Neural cell (in vitro differentiated cells): ENCODE measurements at regions not wholly inside any gene's neighbourhood (a gene's known extent, or its start where the extent isn't known, plus 50 kb on each side); places are given as distances from the start of the nearest gene placed in this dataset.
"Not testable (repeated sequence)": the region's sequence is repeated elsewhere in the genome, so short reads cannot be mapped to it uniquely, and the experiment has no call there.

Experiments
- H2AFZ ChIP-seq: fragments of 200-600, 300-800 bp; sonication (generic), shearing (Covaris generic); 2 replicates; pipeline ENCODE4 v1.6.0; 2014; ENCODE audit warnings: low read depth, mild to moderate bottlenecking, antibody characterized with exemption, low read length, moderate library complexity
- H3F3A ChIP-seq: fragments of 200-600 bp; shearing (Covaris generic); 2 replicates; pipeline ENCODE4 v1.6.1; 2016; ENCODE audit warnings: mild to moderate bottlenecking, moderate library complexity, mixed read lengths, antibody characterized with exemption, low read length; ENCODE audit not compliant: insufficient read depth, poor library complexity, severe bottlenecking
- H3K27ac ChIP-seq: fragments of 200-600, 300-800 bp; sonication (generic), shearing (Covaris generic); 2 replicates; pipeline ENCODE4 v1.5.1; 2014; ENCODE audit warnings: mild to moderate bottlenecking, low read length, moderate library complexity
- H3K27me3 ChIP-seq: fragments of 300-800, 200-600 bp; sonication (generic), shearing (Covaris generic); 2 replicates; pipeline ENCODE4 v1.6.0; 2014; ENCODE audit warnings: mild to moderate bottlenecking, low read depth, low read length, moderate library complexity; ENCODE audit not compliant: insufficient read depth
- H3K36me3 ChIP-seq: fragments of 300-800, 200-600 bp; sonication (generic), shearing (Covaris generic); 2 replicates; pipeline ENCODE4 v1.5.1; 2014; ENCODE audit warnings: mild to moderate bottlenecking, antibody characterized with exemption, low read length, moderate library complexity; ENCODE audit not compliant: insufficient read depth
- H3K4me2 ChIP-seq: fragments of 300-800, 200-600 bp; sonication (generic), shearing (Covaris generic); 2 replicates; pipeline ENCODE4 v1.6.0; 2014; ENCODE audit warnings: mild to moderate bottlenecking, low read length
- H3K4me3 ChIP-seq: fragments of 300-800, 200-600 bp; sonication (generic), shearing (Covaris generic); 2 replicates; pipeline ENCODE4 v1.5.1; 2014; ENCODE audit warnings: mild to moderate bottlenecking, low read length, moderate library complexity
- H3K79me2 ChIP-seq: fragments of 200-600 bp; shearing (Covaris generic); replicated peaks from 2 replicates; pipeline ENCODE4 v1.6.0; 2014; ENCODE audit warnings: mild to moderate bottlenecking, low read length, moderate library complexity; ENCODE audit not compliant: insufficient read depth
- H3K9ac ChIP-seq: fragments of 300-800, 200-600 bp; sonication (generic), shearing (Covaris generic); 2 replicates; pipeline ENCODE4 v1.6.1; 2016; ENCODE audit warnings: mild to moderate bottlenecking, low read length, mixed read lengths
- H3K9me2 ChIP-seq: fragments of 200-600 bp; shearing (Covaris generic); 2 replicates; pipeline ENCODE4 v1.6.1; 2016; ENCODE audit warnings: mild to moderate bottlenecking, low read length, mixed read lengths; ENCODE audit not compliant: insufficient read depth
- H3K9me3 ChIP-seq: fragments of 200-600, 300-800 bp; sonication (generic), shearing (Covaris generic); 2 replicates; pipeline ENCODE4 v1.6.1; 2016; ENCODE audit warnings: mild to moderate bottlenecking, mixed run types, low read length, moderate library complexity, mixed read lengths
- H4K20me1 ChIP-seq: fragments of 200-600 bp; shearing (Covaris generic); 2 replicates; pipeline ENCODE4 v1.6.1; 2016; ENCODE audit warnings: mild to moderate bottlenecking, mixed run types; ENCODE audit not compliant: insufficient read depth
- CTCF ChIP-seq: fragments of 450-650 bp; IDR thresholded peaks from 2 replicates; pipeline ENCODE4 v1.5.1; 2014; ENCODE audit warnings: antibody characterized with exemption, mild to moderate bottlenecking, moderate library complexity; ENCODE audit not compliant: poor library complexity, severe bottlenecking
- EP300 ChIP-seq: fragments of 450-650 bp; conservative IDR thresholded peaks from 2 replicates; pipeline ENCODE4 v1.6.1; 2014; ENCODE audit warnings: antibody characterized with exemption, mild to moderate bottlenecking, moderate library complexity; ENCODE audit not compliant: poor library complexity, severe bottlenecking
- EZH2 ChIP-seq: fragments of 200-600, 300-800 bp; shearing (Covaris generic), sonication (generic); IDR thresholded peaks from 2 replicates; pipeline ENCODE4 v1.6.1; 2014; ENCODE audit warnings: antibody characterized with exemption, low read length, borderline replicate concordance, mild to moderate bottlenecking; ENCODE audit not compliant: insufficient read depth, poor library complexity, severe bottlenecking
- MXI1 ChIP-seq: fragments of 450-650 bp; conservative IDR thresholded peaks from 2 replicates; pipeline ENCODE4 v1.6.1; 2014; ENCODE audit warnings: antibody characterized with exemption, mild to moderate bottlenecking; ENCODE audit not compliant: poor library complexity, severe bottlenecking
- POLR2AphosphoS5 ChIP-seq: IDR thresholded peaks from 2 replicates; pipeline ENCODE4 v1.6.1; 2012
- RAD21 ChIP-seq: fragments of 450-650 bp; conservative IDR thresholded peaks from 2 replicates; pipeline ENCODE4 v1.6.1; 2014; ENCODE audit warnings: antibody characterized with exemption, mild to moderate bottlenecking, moderate library complexity
- REST ChIP-seq: IDR thresholded peaks from 2 replicates; pipeline ENCODE4 v1.6.1; 2012; ENCODE audit warnings: borderline replicate concordance
- SMC3 ChIP-seq: fragments of 450-650 bp; conservative IDR thresholded peaks from 2 replicates; pipeline ENCODE4 v1.6.1; 2014; ENCODE audit warnings: antibody characterized with exemption, mild to moderate bottlenecking, moderate library complexity; ENCODE audit not compliant: poor library complexity
- TAF1 ChIP-seq: IDR thresholded peaks from 2 replicates; pipeline ENCODE4 v1.6.1; 2012; ENCODE audit warnings: low read depth

DNA sequence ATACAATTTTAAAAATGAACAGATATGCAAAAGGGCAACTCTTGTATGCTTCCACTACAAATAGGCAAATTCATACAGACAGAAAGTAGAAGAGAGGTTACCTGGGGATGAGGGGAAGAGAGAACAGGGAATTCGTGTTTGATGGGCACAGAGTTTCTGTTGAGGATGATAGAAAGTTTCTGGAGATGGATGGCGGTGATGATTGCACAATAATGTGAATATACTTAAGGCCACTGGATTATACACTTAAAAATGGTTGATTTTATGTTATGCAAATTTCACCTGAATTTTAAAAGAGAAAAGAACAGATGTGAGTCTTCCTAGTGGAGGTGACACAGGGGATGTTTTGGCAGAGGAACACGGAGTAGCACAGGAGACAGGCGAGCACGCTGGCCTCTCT lies 89.3 kb downstream of the TEX36 start:
- Histone ChIP-seq H3K9me3 (peaks cover 6% of the 10 kb centered on the region), H3K9me2 (no peaks in the 10 kb centered on the region), H4K20me1 (no peaks in the 10 kb centered on the region), H2AFZ (no peak overlapping the region), H3K79me2 (no peaks in the 10 kb centered on the region), H3K9ac (no peak overlapping the region), H3K36me3 (no peaks in the 10 kb centered on the region), H3K27me3 (no peaks in the 10 kb centered on the region), H3K4me2 (no peak overlapping the region), H3K4me3 (no peak overlapping the region), H3F3A (no peaks in the 10 kb centered on the region), H3K27ac (no peak overlapping the region)
- no peak for TF ChIP-seq SMC3

DNA sequence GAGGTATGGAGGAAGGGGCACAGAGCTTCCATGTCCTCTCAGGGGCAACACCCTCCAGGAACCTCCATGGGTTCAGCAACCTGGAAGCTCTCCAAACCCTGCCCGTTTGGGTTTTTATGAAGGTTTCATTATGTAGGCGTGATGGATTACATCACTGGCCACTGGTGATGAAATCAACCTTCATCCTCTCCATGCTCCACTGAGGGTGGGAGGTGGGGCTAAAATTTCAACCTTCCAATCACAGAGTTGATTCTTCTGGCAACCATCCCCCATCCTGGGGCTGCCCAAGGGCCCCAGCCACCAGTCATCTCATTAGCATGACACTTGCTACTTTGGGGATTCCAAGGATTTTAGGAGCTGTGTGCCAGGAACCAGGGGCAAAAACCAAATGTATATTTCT lies 90.1 kb downstream of the TEX36 start:
- H3K9me2 ChIP-seq: no peaks in the 10 kb centered on the region
- H3K36me3 ChIP-seq: no peaks in the 10 kb centered on the region
- no peaks in the 10 kb centered on the region for H3K27me3 ChIP-seq
- H3K27ac ChIP-seq: no peak overlapping the region
- peaks cover 6% of the 10 kb centered on the region for H3K9me3 ChIP-seq
- no peaks in the 10 kb centered on the region for H3K79me2 ChIP-seq
- no peaks in the 10 kb centered on the region for H3F3A ChIP-seq
- H2AFZ ChIP-seq: no peak overlapping the region
- H3K4me2 ChIP-seq: no peak overlapping the region
- no peak overlapping the region for H3K9ac ChIP-seq
- H3K4me3 ChIP-seq: no peak overlapping the region
- TF ChIP-seq TAF1: no peak
- TF ChIP-seq POLR2AphosphoS5: no peak
- TF ChIP-seq MXI1: no peak
- no peak for TF ChIP-seq SMC3
- no peak for TF ChIP-seq CTCF
- TF ChIP-seq EZH2: no peak
- no peak for TF ChIP-seq REST
- TF ChIP-seq EP300: no peak
- TF ChIP-seq RAD21: no peak
- no peaks in the 10 kb centered on the region for H4K20me1 ChIP-seq

DNA sequence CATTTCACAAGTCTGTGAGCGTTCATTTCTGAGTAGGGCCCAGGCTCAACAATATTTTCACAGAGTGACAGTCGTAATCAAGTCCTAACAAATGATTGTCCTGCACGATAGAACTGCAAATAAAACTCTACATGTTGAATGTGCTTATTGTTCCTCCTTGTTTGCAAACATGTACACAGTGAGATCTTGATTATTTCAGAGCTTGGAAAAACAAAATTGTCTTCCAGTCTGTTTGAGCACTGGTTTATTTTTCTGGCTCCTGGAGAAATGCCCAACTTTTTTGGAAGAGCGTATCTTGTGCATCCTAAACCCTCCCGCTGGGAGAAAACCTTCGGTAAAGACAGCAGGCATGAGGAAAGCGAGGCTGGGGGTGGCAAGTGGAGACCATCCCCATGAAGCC lies 91.1 kb downstream of the TEX36 start:
- H3K4me3 ChIP-seq: no peak overlapping the region
- no peak overlapping the region for H3K9ac ChIP-seq
- H3F3A ChIP-seq: no peaks in the 10 kb centered on the region
- no peaks in the 10 kb centered on the region for H4K20me1 ChIP-seq
- H3K9me3 ChIP-seq: peaks cover 6% of the 10 kb centered on the region
- no peaks in the 10 kb centered on the region for H3K9me2 ChIP-seq
- TF ChIP-seq RAD21 (no peak), EP300 (no peak)
- no peaks in the 10 kb centered on the region for H3K36me3 ChIP-seq
- no peaks in the 10 kb centered on the region for H3K79me2 ChIP-seq
- no peak overlapping the region for H3K4me2 ChIP-seq
- no peak overlapping the region for H3K27ac ChIP-seq
- H2AFZ ChIP-seq: no peak overlapping the region
- H3K27me3 ChIP-seq: no peaks in the 10 kb centered on the region

DNA sequence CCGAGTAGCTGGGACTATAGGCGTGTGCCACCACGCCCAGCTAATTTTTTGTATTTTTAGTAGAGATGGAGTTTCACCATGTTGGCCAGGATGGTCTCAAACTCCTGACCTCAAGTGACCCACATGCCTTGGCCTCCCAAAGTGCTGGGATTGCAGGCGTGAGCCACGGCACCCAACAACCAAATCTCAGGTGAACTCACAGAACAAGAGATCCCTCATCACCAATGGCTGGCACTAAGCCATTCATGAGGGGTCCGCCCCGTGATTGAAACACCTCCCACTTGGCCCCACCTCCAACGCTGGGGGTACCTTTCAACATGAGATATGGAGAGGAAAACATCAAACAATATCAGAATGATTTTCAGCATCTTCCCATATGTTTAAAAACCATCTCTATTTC lies 94.2 kb downstream of the TEX36 start:
- not testable (repeated sequence) for H3K9me2 ChIP-seq, H4K20me1 ChIP-seq, H2AFZ ChIP-seq, H3K36me3 ChIP-seq, H3K9ac ChIP-seq, H3K27me3 ChIP-seq, H3K79me2 ChIP-seq, H3K4me2 ChIP-seq, H3K4me3 ChIP-seq, H3K27ac ChIP-seq, H3K9me3 ChIP-seq, H3F3A ChIP-seq
